CD14-positive monocyte (primary cell): ENCODE measurements at regions not wholly inside any gene's neighbourhood (a gene's known extent, or its start where the extent isn't known, plus 50 kb on each side); places are given as distances from the start of the nearest gene placed in this dataset.

ENCODE experiments used
- DNase-seq, 3 donors: peaks; one replicate each; pipeline ENCODE4 v3.0.0-alpha.2; 2011 to 2022
- H2AFZ ChIP-seq: 2 replicates; pipeline ENCODE4 v1.6.0; 2012; ENCODE audit warnings: mild to moderate bottlenecking, low read depth, low read length, inconsistent platforms; ENCODE audit not compliant: insufficient read depth, poor library complexity, severe bottlenecking
- H3K27ac ChIP-seq, 2 donors: 1 replicate in 1 of 2; 2 replicates in 1 of 2; pipeline ENCODE4 v1.5.1; 2012 to 2013; ENCODE audit warnings: low read length in 2 of 2, control low read depth in 1 of 2, inconsistent platforms in 1 of 2, low read depth in 1 of 2, mild to moderate bottlenecking in 1 of 2
- H3K27me3 ChIP-seq, 2 donors: one replicate each; pipeline versions ENCODE4 v1.6.0 to v1.6.1; 2011 to 2013; ENCODE audit warnings: low read length in 2 of 2; ENCODE audit not compliant: control insufficient read depth in 2 of 2, insufficient read depth in 2 of 2
- H3K36me3 ChIP-seq, 2 donors: replicated peaks in 1 of 2; 1 replicate in 1 of 2; 2 replicates in 1 of 2; pipeline versions ENCODE4 v1.5.1 to v1.6.1; 2012 to 2013; ENCODE audit warnings: low read length in 2 of 2, control low read depth in 1 of 2, inconsistent platforms in 1 of 2, mild to moderate bottlenecking in 1 of 2; ENCODE audit not compliant: insufficient read depth in 2 of 2, control insufficient read depth in 1 of 2
- H3K4me1 ChIP-seq, 2 donors: 1 replicate in 1 of 2; 2 replicates in 1 of 2; pipeline versions ENCODE4 v1.5.1 to v1.6.1; 2012 to 2013; ENCODE audit warnings: low read length in 2 of 2, control low read depth in 1 of 2, inconsistent platforms in 1 of 2, mild to moderate bottlenecking in 1 of 2, moderate library complexity in 1 of 2; ENCODE audit not compliant: insufficient read depth in 2 of 2, control insufficient read depth in 1 of 2
- H3K4me2 ChIP-seq: replicated peaks from 2 replicates; pipeline ENCODE3; 2012; ENCODE audit warnings: low read length, moderate library complexity, mild to moderate bottlenecking; ENCODE audit not compliant: poor library complexity, severe bottlenecking; ENCODE audit errors: extremely low read depth
- H3K4me3 ChIP-seq, 3 experiments: fragments of 200-600 bp in 1 of 3; sonication (generic) in 1 of 3; replicated peaks in 1 of 3; 1 replicate in 2 of 3; 2 replicates in 1 of 3; pipeline ENCODE4 v1.5.1; 2011 to 2013; ENCODE audit warnings: low read length in 3 of 3, mild to moderate bottlenecking in 3 of 3, control low read depth in 2 of 3, low read depth in 2 of 3, inconsistent platforms in 1 of 3, moderate library complexity in 1 of 3
- H3K79me2 ChIP-seq: 2 replicates; pipeline ENCODE4 v1.6.0; 2012; ENCODE audit warnings: mild to moderate bottlenecking, control low read depth, inconsistent platforms, low read length, moderate library complexity; ENCODE audit not compliant: insufficient read depth
- H3K9ac ChIP-seq: 2 replicates; pipeline ENCODE4 v1.6.0; 2017; ENCODE audit warnings: low read length, mild to moderate bottlenecking; ENCODE audit not compliant: insufficient read depth, poor library complexity, severe bottlenecking
- H3K9me3 ChIP-seq, 2 donors: replicated peaks in 1 of 2; 1 replicate in 1 of 2; 2 replicates in 1 of 2; pipeline versions ENCODE4 v1.5.1 to v1.6.1; 2012 to 2013; ENCODE audit warnings: low read length in 2 of 2, control low read depth in 1 of 2; ENCODE audit not compliant: control insufficient read depth in 1 of 2, insufficient read depth in 1 of 2
- H4K20me1 ChIP-seq: 2 replicates; pipeline ENCODE4 v1.6.0; 2012; ENCODE audit warnings: mild to moderate bottlenecking, low read length, control low read depth, moderate library complexity; ENCODE audit not compliant: insufficient read depth
- H3K27ac Mint-ChIP-seq, 7 donors: one replicate each; pipeline ENCODE4 v1.8.0; 2020; ENCODE audit warnings: mild to moderate bottlenecking in 7 of 7, mixed read lengths in 7 of 7, moderate library complexity in 6 of 7, inconsistent platforms in 2 of 7
- H3K27me3 Mint-ChIP-seq, 3 donors: one replicate each; pipeline ENCODE4 v1.8.0; 2021 to 2022; ENCODE audit warnings: low read depth in 3 of 3, mild to moderate bottlenecking in 3 of 3, mixed read lengths in 3 of 3, moderate library complexity in 3 of 3, inconsistent platforms in 1 of 3
- H3K36me3 Mint-ChIP-seq, 2 donors: one replicate each; pipeline ENCODE4 v1.8.0; 2020; ENCODE audit warnings: mixed read lengths in 2 of 2, inconsistent platforms in 1 of 2, mild to moderate bottlenecking in 1 of 2
- H3K4me1 Mint-ChIP-seq: one replicate; pipeline ENCODE4 v1.8.0; 2020; ENCODE audit warnings: mild to moderate bottlenecking, mixed read lengths
- H3K4me3 Mint-ChIP-seq, 2 donors: one replicate each; pipeline ENCODE4 v1.8.0; 2020; ENCODE audit warnings: mild to moderate bottlenecking in 2 of 2, mixed read lengths in 2 of 2, moderate library complexity in 1 of 2
- H3K9me3 Mint-ChIP-seq, 7 donors: one replicate each; pipeline ENCODE4 v1.8.0; 2020 to 2022; ENCODE audit warnings: mixed read lengths in 7 of 7, mild to moderate bottlenecking in 6 of 7, moderate library complexity in 6 of 7, inconsistent platforms in 2 of 7
- CTCF ChIP-seq: fragments of 200-600 bp; IDR thresholded peaks from one replicate; pipeline ENCODE4 v1.8.0; 2022; ENCODE audit warnings: antibody characterized with exemption, mild to moderate bottlenecking
- WGBS: methylation state at CpG from one replicate; pipeline ENCODE4 v1.1.5; 2013; ENCODE audit warnings: missing lambda C conversion rate; ENCODE audit not compliant: insufficient coverage; 5-methylcytosine and 5-hydroxymethylcytosine counted together
- intact Hi-C, 2 donors: fragments of 100-400 bp; cut with micrococcal nuclease; formaldehyde crosslinking; loops; one replicate each; pipeline versions ENCODE4 v1.15.0 to v1.15.1; 2023

GRCh38 chr6:139712830-139713229 is 338.4 kb upstream of the CITED2 start:
- Histone ChIP-seq H3K27ac (peak overlapping the region in 1 of 2 donors; percentile 42), H3K4me2 (no peak overlapping the region), H2AFZ (no peak overlapping the region), H3K79me2 (no peaks in the 10 kb centered on the region), H4K20me1 (no peaks in the 10 kb centered on the region), H3K9me3 (no peaks in the 10 kb centered on the region), H3K9ac (no peak overlapping the region), H3K36me3 (no peaks in the 10 kb centered on the region), H3K4me3 (peak overlapping the region in 1 of 3 experiments; percentile 15), H3K27me3 (no peaks in the 10 kb centered on the region), H3K4me1 (peaks cover 20 to 36% of the 10 kb centered on the region in 2 donors)
- H3K4me3 Mint-ChIP-seq, result no peak overlapping the region
- H3K4me1 Mint-ChIP-seq, result peaks cover 36% of the 10 kb centered on the region
- peak; percentile 11 to 39 (median 21) for DNase-seq
- no peaks in the 10 kb centered on the region for H3K36me3 Mint-ChIP-seq
- TF ChIP-seq CTCF, result no peak
- peaks cover 0 to 3% (median 3%) of the 10 kb centered on the region in 3 donors for H3K27me3 Mint-ChIP-seq
- intact Hi-C loops, result loop anchor here (10.0 kb wide), 1 partner anchor 52 kb away; no protein-coding TSS in a partner anchor
- no peaks in the 10 kb centered on the region for H3K9me3 Mint-ChIP-seq
- peak overlapping the region in 3 of 7 donors; percentile 15 to 51 (median 50) for H3K27ac Mint-ChIP-seq
- no CpG with 5 or more reads among the region's 3 CpGs for WGBS

GRCh38 chr6:139711804-139712585 is 337.5 kb upstream of the CITED2 start:
- H3K27me3 ChIP-seq, result no peaks in the 10 kb centered on the region
- TF ChIP-seq CTCF, result no peak
- Mint-ChIP-seq H3K9me3 (peaks cover 0 to 2% (median 0%) of the 10 kb centered on the region in 7 donors), H3K27me3 (peaks cover 0 to 3% (median 3%) of the 10 kb centered on the region in 3 donors), H3K4me1 (peaks cover 36% of the 10 kb centered on the region), H3K36me3 (no peaks in the 10 kb centered on the region), H3K27ac (peak overlapping the region in 5 of 7 donors; percentile 21 to 80 (median 73)), H3K4me3 (no peak overlapping the region)
- peak overlapping the region in 1 of 2 donors; percentile 42 for H3K27ac ChIP-seq
- H3K79me2 ChIP-seq, result no peaks in the 10 kb centered on the region
- no peak overlapping the region for H2AFZ ChIP-seq
- DNase-seq, result peak in 2 of 3 donors; percentile 52 to 58
- no peak overlapping the region for H3K4me3 ChIP-seq
- no peaks in the 10 kb centered on the region for H3K36me3 ChIP-seq
- H3K4me2 ChIP-seq, result no peak overlapping the region
- H3K4me1 ChIP-seq, result peaks cover 20 to 36% of the 10 kb centered on the region in 2 donors
- intact Hi-C loops, result loop anchor here (10.0 kb wide), 1 partner anchor 53 kb away; no protein-coding TSS in a partner anchor
- H3K9ac ChIP-seq, result no peak overlapping the region
- no peaks in the 10 kb centered on the region for H3K9me3 ChIP-seq
- no CpG with 5 or more reads among the region's 2 CpGs for WGBS
- H4K20me1 ChIP-seq, result no peaks in the 10 kb centered on the region
